Kidney (tissue), 13 donors: ENCODE measurements at regions not wholly inside any gene's neighbourhood (a gene's known extent, or its start where the extent isn't known, plus 50 kb on each side); places are given as distances from the start of the nearest gene placed in this dataset.
"Not testable (repeated sequence)": the region's sequence is repeated elsewhere in the genome, so short reads cannot be mapped to it uniquely, and the experiment has no call there.

Experiments used
- DNase-seq, 5 donors: peaks; one replicate each; pipeline ENCODE4 v3.0.0-alpha.2; 2013 to 2020
- FAIRE-seq: peaks from 2 replicates; lab custom pipeline; 2012; peaks lifted over from hg19 to GRCh38; lab: Jason Lieb, UNC
- H3K27ac ChIP-seq, 2 donors: one replicate each; pipeline ENCODE4 v1.7.0; 2013; ENCODE audit warnings: low read depth in 2 of 2, low read length in 2 of 2, inconsistent platforms in 1 of 2
- H3K27me3 ChIP-seq: one replicate; pipeline ENCODE4 v1.7.1; 2013; ENCODE audit warnings: low read length, inconsistent platforms; ENCODE audit not compliant: control insufficient read depth, insufficient read depth
- H3K36me3 ChIP-seq, 3 donors: one replicate each; pipeline versions ENCODE4 v1.7.0 to v1.7.1; 2013; ENCODE audit warnings: low read length in 3 of 3, control low read depth in 1 of 3, inconsistent platforms in 1 of 3; ENCODE audit not compliant: insufficient read depth in 3 of 3, control insufficient read depth in 2 of 3
- H3K4me1 ChIP-seq, 3 donors: one replicate each; pipeline versions ENCODE4 v1.7.0 to v1.7.1; 2013; ENCODE audit warnings: low read length in 3 of 3, inconsistent platforms in 1 of 3, low read depth in 1 of 3; ENCODE audit not compliant: control insufficient read depth in 2 of 3, insufficient read depth in 2 of 3
- H3K4me3 ChIP-seq, 3 donors: one replicate each; pipeline versions ENCODE4 v1.7.0 to v1.8.1; 2013; ENCODE audit warnings: low read length in 3 of 3, control low read depth in 1 of 3, inconsistent platforms in 1 of 3
- H3K9ac ChIP-seq, 3 donors: one replicate each; pipeline versions ENCODE4 v1.7.0 to v1.7.1; 2013; ENCODE audit warnings: low read length in 3 of 3, control low read depth in 1 of 3, inconsistent platforms in 1 of 3
- H3K9me3 ChIP-seq, 3 donors: one replicate each; pipeline versions ENCODE4 v1.7.0 to v1.7.1; 2013; ENCODE audit warnings: low read length in 3 of 3, control low read depth in 1 of 3, inconsistent platforms in 1 of 3; ENCODE audit not compliant: control insufficient read depth in 2 of 3, insufficient read depth in 1 of 3
- intact Hi-C: fragments of 100-400 bp; cut with DNase I; formaldehyde crosslinking; loops from one replicate; pipeline ENCODE4 v1.11.1; 2022
- TF ChIP-seq, protein P1 (sequence below): IDR thresholded peaks from 3 replicates; pipeline ENCODE4 v1.5.1; 2012; ENCODE audit warnings: mild to moderate bottlenecking, moderate library complexity, borderline replicate concordance; ENCODE audit not compliant: insufficient read depth; ENCODE audit errors: extremely low read depth
- donor health status: control.
- donor health status: control.
- donor health status: control.
- donor health status: control.
- donor health status: control.
- donor health status: DM: yes; HTN: yes; CAD: no.
- donor health status: Normal renal cell carcinoma (clear cell type).

DNA sequence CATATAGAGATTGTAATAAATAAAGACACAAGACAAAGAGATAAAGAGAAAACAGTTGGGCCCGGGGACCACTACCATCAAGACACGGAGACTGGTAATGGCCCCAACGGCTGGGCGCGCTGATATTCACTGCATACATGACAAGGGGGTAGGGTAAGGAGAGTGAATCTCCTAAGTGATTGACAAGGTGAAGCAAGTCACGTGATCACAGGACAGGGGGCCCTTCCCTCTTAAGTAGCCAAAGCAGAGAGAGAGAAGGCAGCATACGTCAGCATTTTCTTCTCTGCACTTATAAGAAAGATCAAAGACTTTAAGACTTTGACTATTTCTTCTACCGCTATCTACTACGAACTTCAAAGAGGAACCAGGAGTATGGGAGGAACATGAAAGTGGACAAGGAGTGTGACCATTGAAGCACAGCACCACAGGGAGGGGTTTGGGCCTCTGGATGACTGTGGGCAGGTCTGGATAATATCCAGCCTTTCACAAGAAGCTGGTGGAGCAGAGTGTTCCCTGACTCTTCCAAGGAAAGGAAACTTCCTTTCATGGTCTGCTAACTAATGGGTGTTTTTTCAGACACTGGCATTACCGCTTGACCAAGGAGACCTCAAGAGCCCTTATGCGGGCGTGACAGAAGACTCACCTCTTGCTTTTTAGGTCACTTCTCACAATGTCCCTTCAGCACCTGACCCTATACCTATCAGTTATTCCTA lies 75.6 kb downstream of the MRPL39 start:
- H3K36me3 ChIP-seq, intact Hi-C loops, DNase-seq, H3K27me3 ChIP-seq, H3K9ac ChIP-seq, H3K27ac ChIP-seq, H3K9me3 ChIP-seq, H3K4me3 ChIP-seq, FAIRE-seq, H3K4me1 ChIP-seq: not testable (repeated sequence)

DNA sequence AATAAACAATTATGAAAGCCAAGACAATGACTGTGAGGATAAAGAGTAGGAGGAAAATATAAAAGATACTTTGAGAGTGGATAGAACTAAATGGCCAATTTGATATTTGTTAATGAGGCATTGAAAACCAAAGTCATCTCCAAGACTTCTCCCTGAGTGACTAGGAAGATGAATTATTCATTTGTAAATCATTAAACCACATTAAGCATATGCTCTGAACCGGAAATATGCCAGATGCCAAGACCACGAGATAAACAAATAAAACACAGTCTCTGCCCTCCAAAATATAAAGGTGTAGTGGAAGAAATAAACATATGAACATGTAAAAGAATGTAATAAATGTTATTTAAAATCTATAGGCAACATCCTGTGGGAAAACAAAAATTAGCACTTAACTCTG lies 78.8 kb downstream of the MRPL39 start:
- FAIRE-seq (no peak), DNase-seq (no peak)
- Histone ChIP-seq H3K27ac (no peak overlapping the region), H3K9me3 (no peaks in the 10 kb centered on the region), H3K36me3 (no peaks in the 10 kb centered on the region), H3K9ac (no peak overlapping the region), H3K27me3 (no peaks in the 10 kb centered on the region), H3K4me1 (no peaks in the 10 kb centered on the region), H3K4me3 (no peak overlapping the region)
- TF ChIP-seq, protein P1, sequence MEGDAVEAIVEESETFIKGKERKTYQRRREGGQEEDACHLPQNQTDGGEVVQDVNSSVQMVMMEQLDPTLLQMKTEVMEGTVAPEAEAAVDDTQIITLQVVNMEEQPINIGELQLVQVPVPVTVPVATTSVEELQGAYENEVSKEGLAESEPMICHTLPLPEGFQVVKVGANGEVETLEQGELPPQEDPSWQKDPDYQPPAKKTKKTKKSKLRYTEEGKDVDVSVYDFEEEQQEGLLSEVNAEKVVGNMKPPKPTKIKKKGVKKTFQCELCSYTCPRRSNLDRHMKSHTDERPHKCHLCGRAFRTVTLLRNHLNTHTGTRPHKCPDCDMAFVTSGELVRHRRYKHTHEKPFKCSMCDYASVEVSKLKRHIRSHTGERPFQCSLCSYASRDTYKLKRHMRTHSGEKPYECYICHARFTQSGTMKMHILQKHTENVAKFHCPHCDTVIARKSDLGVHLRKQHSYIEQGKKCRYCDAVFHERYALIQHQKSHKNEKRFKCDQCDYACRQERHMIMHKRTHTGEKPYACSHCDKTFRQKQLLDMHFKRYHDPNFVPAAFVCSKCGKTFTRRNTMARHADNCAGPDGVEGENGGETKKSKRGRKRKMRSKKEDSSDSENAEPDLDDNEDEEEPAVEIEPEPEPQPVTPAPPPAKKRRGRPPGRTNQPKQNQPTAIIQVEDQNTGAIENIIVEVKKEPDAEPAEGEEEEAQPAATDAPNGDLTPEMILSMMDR: no peak
- intact Hi-C loops: no loop called here

DNA sequence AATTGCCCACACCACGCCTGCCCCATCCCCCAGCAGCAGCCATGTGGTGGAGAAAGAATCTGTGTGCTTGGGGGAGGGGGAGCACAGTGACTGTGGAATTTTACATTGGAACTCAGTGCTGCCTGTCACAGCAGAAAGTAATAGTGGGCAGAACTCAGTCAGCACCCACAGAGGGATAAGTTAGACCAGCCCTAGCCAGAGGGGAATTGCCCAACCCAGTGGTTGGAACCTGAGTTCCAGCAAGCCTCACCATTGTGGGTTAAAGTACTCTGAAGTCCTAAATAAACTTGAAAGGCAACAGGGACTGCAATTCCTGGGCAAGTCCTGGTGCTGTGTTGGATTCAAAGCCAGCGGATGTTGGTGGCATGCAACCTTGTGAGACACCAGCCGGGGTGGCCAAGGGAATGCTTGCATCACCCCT lies 88.8 kb downstream of the MRPL39 start:
- no peak overlapping the region for H3K4me3 ChIP-seq
- H3K4me1 ChIP-seq: no peaks in the 10 kb centered on the region
- intact Hi-C loops: no loop called here
- DNase-seq (peak in 1 of 5 donors; percentile 2), FAIRE-seq (no peak)
- H3K9me3 ChIP-seq: no peaks in the 10 kb centered on the region
- no peak overlapping the region for H3K9ac ChIP-seq
- H3K27ac ChIP-seq: no peak overlapping the region
- H3K36me3 ChIP-seq: no peaks in the 10 kb centered on the region
- TF ChIP-seq, protein P1: no peak
- no peaks in the 10 kb centered on the region for H3K27me3 ChIP-seq

DNA sequence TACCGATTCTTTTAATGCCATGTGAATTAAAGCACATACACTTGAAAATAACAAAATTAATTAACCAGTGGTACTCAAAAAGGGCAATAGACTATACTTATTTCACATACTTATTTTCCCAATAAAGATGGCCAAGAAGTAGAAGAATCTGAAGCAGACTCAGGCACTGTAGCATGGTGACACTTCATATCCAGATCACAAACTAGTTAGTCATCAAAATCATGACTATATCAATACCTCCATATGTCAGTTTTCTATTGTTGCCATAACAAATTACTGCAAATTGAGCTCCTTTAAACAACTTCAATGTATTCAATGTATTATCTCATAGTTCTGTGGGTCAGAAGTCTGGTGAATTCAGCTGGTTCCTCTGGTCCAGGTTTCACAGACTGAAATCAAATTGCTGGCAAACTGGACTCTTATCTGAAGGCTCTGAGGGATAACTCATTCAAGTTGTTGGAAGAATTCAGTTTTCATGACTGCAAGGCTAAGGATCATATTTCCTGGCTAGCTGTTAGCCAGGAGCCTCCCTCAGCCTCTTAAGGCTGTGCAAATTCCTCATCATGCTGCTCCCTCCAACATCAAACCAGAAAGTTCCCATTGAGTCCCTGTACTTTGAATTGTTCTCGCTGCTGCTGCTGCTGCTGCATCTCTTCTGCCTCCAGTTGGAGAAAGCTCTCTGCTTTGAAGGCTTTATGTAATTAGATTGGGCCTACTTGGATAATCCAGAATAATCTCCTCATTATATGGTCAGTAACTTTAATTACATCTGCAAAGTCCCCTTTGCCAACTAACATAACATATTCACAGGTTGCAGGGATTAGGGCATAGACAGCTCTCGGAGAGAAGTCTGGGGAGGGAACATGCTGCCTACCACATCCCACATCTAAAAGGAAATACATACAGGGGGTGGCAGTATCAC lies 91.5 kb downstream of the MRPL39 start:
- Histone ChIP-seq H3K9me3 (no peaks in the 10 kb centered on the region), H3K4me1 (no peaks in the 10 kb centered on the region), H3K27ac (no peak overlapping the region), H3K36me3 (no peaks in the 10 kb centered on the region), H3K4me3 (no peak overlapping the region), H3K27me3 (no peaks in the 10 kb centered on the region), H3K9ac (no peak overlapping the region)
- no peak for FAIRE-seq
- intact Hi-C loops: no loop called here
- DNase-seq: no peak
- TF ChIP-seq, protein P1: no peak
